ENCODE measurements at regions not wholly inside any gene's neighbourhood (a gene's known extent, or its start where the extent isn't known, plus 50 kb on each side); places are given as distances from the start of the nearest gene placed in this dataset.

DNA sequence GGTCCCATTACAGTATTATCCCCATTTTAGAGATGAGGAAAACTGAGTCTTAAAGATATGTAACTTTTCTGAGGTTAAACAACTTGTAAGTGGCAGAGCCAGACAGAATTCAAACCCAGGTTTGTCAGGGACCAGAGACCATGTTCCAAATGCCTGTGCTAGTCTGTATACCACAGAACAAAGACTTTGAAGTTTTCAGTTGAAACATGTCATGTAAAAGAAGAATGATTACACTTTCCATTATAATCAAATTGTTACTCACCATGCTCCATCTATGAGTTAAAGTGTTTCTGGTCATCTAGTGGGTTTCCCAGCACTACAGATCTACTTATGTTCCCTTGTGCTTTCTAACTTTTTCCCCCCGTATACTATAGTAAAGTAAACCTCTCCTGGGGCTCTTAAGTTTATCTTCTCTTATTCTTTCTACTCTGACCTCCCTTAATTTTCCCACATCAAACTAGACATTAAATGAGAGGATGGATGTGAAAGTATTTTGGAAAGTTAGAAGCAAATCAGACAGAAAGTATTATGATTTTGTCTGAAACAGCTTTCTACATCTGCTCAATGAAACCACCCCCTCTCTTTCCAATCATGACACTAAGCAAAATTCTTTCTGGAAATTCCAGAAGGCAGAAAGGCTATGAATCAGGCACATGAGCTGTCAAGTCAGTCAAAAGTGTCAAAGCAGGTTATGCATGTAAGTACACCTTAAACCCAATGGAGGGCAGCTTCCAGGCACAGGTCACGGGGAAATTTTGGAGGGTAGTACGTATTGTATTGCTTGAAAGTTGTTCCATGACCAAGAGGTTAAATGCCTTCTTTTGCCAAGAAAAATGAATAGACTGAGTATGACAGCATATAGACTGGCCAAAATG, 132.7 kb upstream of the MAP3K7 start:
- no peak for DNase-seq (ENCODE audit: low spot score)
- Histone ChIP-seq H3K9me3 (ENCODE audit: low read depth) (no peaks in the 10 kb centered on the region), H4K20me1 (ENCODE audit: insufficient read depth, poor library complexity, severe bottlenecking) (no peaks in the 10 kb centered on the region), H3K79me2 (no peaks in the 10 kb centered on the region), H3K9me2 (replicated peaks; ENCODE audit: insufficient read depth) (no peaks in the 10 kb centered on the region), H3K27me3 (no peaks in the 10 kb centered on the region), H3K4me1 (ENCODE audit: insufficient read depth) (peaks cover 12% of the 10 kb centered on the region), H3K36me3 (replicated peaks; ENCODE audit: insufficient read depth, low read depth) (no peaks in the 10 kb centered on the region), H3K4me2 (no peak overlapping the region), H2AFZ (no peak overlapping the region), H3K4me3 (no peak overlapping the region), H3K27ac (no peak overlapping the region)
- 83% methylated on average over 3 of the region's 3 CpGs for WGBS (ENCODE audit: low lambda C conversion rate, missing lambda C conversion rate)
- TF ChIP-seq EZH2 (IDR thresholded peaks at IDR 0.05; ENCODE audit: borderline replicate concordance): no peak
- TF ChIP-seq, protein P1, sequence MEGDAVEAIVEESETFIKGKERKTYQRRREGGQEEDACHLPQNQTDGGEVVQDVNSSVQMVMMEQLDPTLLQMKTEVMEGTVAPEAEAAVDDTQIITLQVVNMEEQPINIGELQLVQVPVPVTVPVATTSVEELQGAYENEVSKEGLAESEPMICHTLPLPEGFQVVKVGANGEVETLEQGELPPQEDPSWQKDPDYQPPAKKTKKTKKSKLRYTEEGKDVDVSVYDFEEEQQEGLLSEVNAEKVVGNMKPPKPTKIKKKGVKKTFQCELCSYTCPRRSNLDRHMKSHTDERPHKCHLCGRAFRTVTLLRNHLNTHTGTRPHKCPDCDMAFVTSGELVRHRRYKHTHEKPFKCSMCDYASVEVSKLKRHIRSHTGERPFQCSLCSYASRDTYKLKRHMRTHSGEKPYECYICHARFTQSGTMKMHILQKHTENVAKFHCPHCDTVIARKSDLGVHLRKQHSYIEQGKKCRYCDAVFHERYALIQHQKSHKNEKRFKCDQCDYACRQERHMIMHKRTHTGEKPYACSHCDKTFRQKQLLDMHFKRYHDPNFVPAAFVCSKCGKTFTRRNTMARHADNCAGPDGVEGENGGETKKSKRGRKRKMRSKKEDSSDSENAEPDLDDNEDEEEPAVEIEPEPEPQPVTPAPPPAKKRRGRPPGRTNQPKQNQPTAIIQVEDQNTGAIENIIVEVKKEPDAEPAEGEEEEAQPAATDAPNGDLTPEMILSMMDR (IDR thresholded peaks at IDR 0.05; ENCODE audit: poor library complexity): no peak
- TF ChIP-seq EZH2phosphoT487 (IDR thresholded peaks at IDR 0.05; ENCODE audit: low read depth, severe bottlenecking, unreplicated experiment): no peak

DNA sequence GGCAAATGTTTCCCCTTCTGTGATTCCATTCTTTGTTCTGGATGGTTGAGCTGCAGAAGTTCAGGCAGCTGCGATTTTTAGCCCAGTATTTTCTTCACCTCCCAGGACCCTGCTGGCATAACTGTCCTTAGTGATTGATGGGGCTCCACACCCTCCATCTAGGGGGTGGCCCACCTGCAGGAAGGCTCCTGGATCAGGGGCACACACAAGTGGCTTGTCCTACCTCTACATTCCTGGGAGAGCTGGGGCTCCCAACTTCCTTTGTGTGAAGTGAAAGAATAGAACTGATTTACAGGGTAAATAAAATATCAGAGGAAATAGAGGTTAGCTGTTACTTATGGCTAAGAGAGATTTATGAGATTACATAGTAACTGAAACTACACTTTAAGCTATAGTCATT, 129.5 kb upstream of the MAP3K7 start:
- Histone ChIP-seq H3K4me3 (no peak overlapping the region), H3K79me2 (no peaks in the 10 kb centered on the region), H3K4me1 (ENCODE audit: insufficient read depth) (no peaks in the 10 kb centered on the region), H2AFZ (no peak overlapping the region), H3K27me3 (no peaks in the 10 kb centered on the region), H3K4me2 (no peak overlapping the region), H3K27ac (no peak overlapping the region), H3K9me3 (ENCODE audit: low read depth) (no peaks in the 10 kb centered on the region), H3K36me3 (replicated peaks; ENCODE audit: insufficient read depth, low read depth) (no peaks in the 10 kb centered on the region), H3K9me2 (replicated peaks; ENCODE audit: insufficient read depth) (no peaks in the 10 kb centered on the region), H4K20me1 (ENCODE audit: insufficient read depth, poor library complexity, severe bottlenecking) (no peaks in the 10 kb centered on the region)
- no peak for TF ChIP-seq EZH2phosphoT487 (IDR thresholded peaks at IDR 0.05; ENCODE audit: low read depth, severe bottlenecking, unreplicated experiment)
- TF ChIP-seq EZH2 (IDR thresholded peaks at IDR 0.05; ENCODE audit: borderline replicate concordance): no peak
- 82% methylated on average over 1 of the region's 1 CpG for WGBS (ENCODE audit: low lambda C conversion rate, missing lambda C conversion rate)
- DNase-seq (ENCODE audit: low spot score): no peak

GRCh38 chr6:90715093-90715655, 128.3 kb upstream of the MAP3K7 start:
- H3K4me3 ChIP-seq: no peak overlapping the region

More at GRCh38 chr6:90715093-90715655, 128.3 kb upstream of the MAP3K7 start:
- Histone ChIP-seq H3K4me1 (ENCODE audit: insufficient read depth) (no peaks in the 10 kb centered on the region), H3K4me2 (no peak overlapping the region), H3K79me2 (no peaks in the 10 kb centered on the region), H4K20me1 (ENCODE audit: insufficient read depth, poor library complexity, severe bottlenecking) (no peaks in the 10 kb centered on the region), H3K9me3 (ENCODE audit: low read depth) (no peaks in the 10 kb centered on the region), H3K27ac (no peak overlapping the region), H3K36me3 (replicated peaks; ENCODE audit: insufficient read depth, low read depth) (no peaks in the 10 kb centered on the region), H3K9me2 (replicated peaks; ENCODE audit: insufficient read depth) (no peaks in the 10 kb centered on the region), H3K27me3 (no peaks in the 10 kb centered on the region), H2AFZ (no peak overlapping the region)
- WGBS (ENCODE audit: low lambda C conversion rate, missing lambda C conversion rate): 69% methylated on average over 13 of the region's 13 CpGs
- DNase-seq (ENCODE audit: low spot score): peak; percentile 21
- TF ChIP-seq EZH2 (IDR thresholded peaks at IDR 0.05; ENCODE audit: borderline replicate concordance) (no peak), EZH2phosphoT487 (IDR thresholded peaks at IDR 0.05; ENCODE audit: low read depth, severe bottlenecking, unreplicated experiment) (no peak)
- TF ChIP-seq, protein P1 (IDR thresholded peaks at IDR 0.05; ENCODE audit: poor library complexity): no peak

All from hepatocyte (in vitro differentiated cells).